B cell (primary cell): ENCODE measurements at regions not wholly inside any gene's neighbourhood (a gene's known extent, or its start where the extent isn't known, plus 50 kb on each side); places are given as distances from the start of the nearest gene placed in this dataset.

Source experiments
- ATAC-seq: fragments of 200-7000 bp; cut with Tn5 transposase; one replicate; pipeline ENCODE4 v1.10.0; 2021; ENCODE audit warnings: low read depth, mild to moderate bottlenecking, moderate number of reproducible peaks, moderate library complexity
- CTCF ChIA-PET: fragments of 350-600 bp; sonication (Branson Sonifier 250); formaldehyde crosslinking; loops from one replicate; lab custom pipeline; 2021; ENCODE audit warnings: antibody characterized with exemption, inconsistent platforms; lab: Charles Lee
- POLR2A ChIA-PET: fragments of 350-600 bp; sonication (Branson Sonifier 250); formaldehyde crosslinking; loops from one replicate; lab custom pipeline; 2021; ENCODE audit warnings: antibody characterized with exemption; lab: Charles Lee
- DNase-seq: peaks from one replicate; pipeline ENCODE4 v3.0.0; 2013
- H2AFZ ChIP-seq: 2 replicates; pipeline ENCODE4 v1.6.1; 2012; ENCODE audit warnings: mild to moderate bottlenecking, low read depth, low read length; ENCODE audit not compliant: insufficient read depth, poor library complexity, severe bottlenecking
- H3K27ac ChIP-seq, 2 donors: 1 replicate in 1 of 2; 2 replicates in 1 of 2; pipeline ENCODE4 v1.5.1; 2012 to 2013; ENCODE audit warnings: low read length in 2 of 2, mild to moderate bottlenecking in 2 of 2, moderate library complexity in 1 of 2
- H3K27me3 ChIP-seq, 4 experiments: fragments of 200-600 bp in 1 of 4; sonication (generic) in 1 of 4; replicated peaks in 1 of 4; 1 replicate in 2 of 4; 2 replicates in 2 of 4; pipeline versions ENCODE4 v1.6.1 to v1.7.0; 2013 to 2016; ENCODE audit warnings: low read length in 3 of 4, mild to moderate bottlenecking in 2 of 4, mixed read lengths in 1 of 4, moderate library complexity in 1 of 4; ENCODE audit not compliant: insufficient read depth in 4 of 4, control insufficient read depth in 3 of 4; ENCODE audit errors: control extremely low read depth in 1 of 4
- H3K36me3 ChIP-seq, 2 experiments: replicated peaks in 1 of 2; 1 replicate in 1 of 2; 2 replicates in 1 of 2; pipeline versions ENCODE4 v1.6.1 to v1.7.1; 2013; ENCODE audit warnings: low read length in 1 of 2; ENCODE audit not compliant: insufficient read depth in 2 of 2, control insufficient read depth in 1 of 2; ENCODE audit errors: control extremely low read depth in 1 of 2, extremely low read depth in 1 of 2
- H3K4me1 ChIP-seq, 2 donors: fragments of 200-600 bp in 1 of 2; sonication (generic) in 1 of 2; 1 replicate in 1 of 2; 2 replicates in 1 of 2; pipeline versions ENCODE4 v1.5.1 to v1.6.1; 2013 to 2017; ENCODE audit warnings: low read length in 2 of 2; ENCODE audit not compliant: control insufficient read depth in 2 of 2, insufficient read depth in 2 of 2
- H3K4me2 ChIP-seq: replicated peaks from 2 replicates; pipeline ENCODE3; 2012; ENCODE audit warnings: mild to moderate bottlenecking, low read depth, low read length; ENCODE audit not compliant: poor library complexity, severe bottlenecking
- H3K4me3 ChIP-seq, 5 experiments: fragments of 200-600 bp in 1 of 5; sonication (generic) in 1 of 5; 1 replicate in 3 of 5; 2 replicates in 2 of 5; pipeline versions ENCODE4 v1.5.1 to v1.7.0; 2011 to 2016; ENCODE audit warnings: low read length in 4 of 5, mild to moderate bottlenecking in 4 of 5, low read depth in 2 of 5, control low read depth in 1 of 5, moderate library complexity in 1 of 5; ENCODE audit not compliant: insufficient read depth in 1 of 5; ENCODE audit errors: control extremely low read depth in 1 of 5, extremely low read depth in 1 of 5
- H3K79me2 ChIP-seq: fragments of 200-600 bp; sonication (generic); one replicate; pipeline ENCODE4 v1.6.0; 2016; ENCODE audit warnings: low read length; ENCODE audit not compliant: control insufficient read depth, insufficient read depth
- H3K9ac ChIP-seq: fragments of 200-600 bp; sonication (generic); 2 replicates; pipeline ENCODE4 v1.6.1; 2017; ENCODE audit warnings: mild to moderate bottlenecking, low read length, moderate library complexity
- H3K9me3 ChIP-seq, 3 donors: one replicate each; pipeline versions ENCODE4 v1.6.1 to v1.7.1; 2013; ENCODE audit warnings: low read length in 2 of 3; ENCODE audit not compliant: control insufficient read depth in 2 of 3, insufficient read depth in 1 of 3; ENCODE audit errors: control extremely low read depth in 1 of 3
- H4K20me1 ChIP-seq: 2 replicates; pipeline ENCODE4 v1.6.0; 2012; ENCODE audit warnings: mild to moderate bottlenecking, low read length; ENCODE audit not compliant: insufficient read depth, control insufficient read depth, poor library complexity, severe bottlenecking
- H3K27ac Mint-ChIP-seq: one replicate; pipeline ENCODE4 v1.8.0; 2021; ENCODE audit warnings: mixed read lengths
- H3K27me3 Mint-ChIP-seq: one replicate; pipeline ENCODE4 v1.8.0; 2021; ENCODE audit warnings: mixed read lengths
- H3K4me1 Mint-ChIP-seq: one replicate; pipeline ENCODE4 v1.8.0; 2021; ENCODE audit warnings: mixed read lengths
- H3K4me3 Mint-ChIP-seq: one replicate; pipeline ENCODE4 v1.8.0; 2021; ENCODE audit warnings: mixed read lengths
- H3K9me3 Mint-ChIP-seq: one replicate; pipeline ENCODE4 v1.8.0; 2022; ENCODE audit warnings: mixed read lengths; ENCODE audit not compliant: insufficient read depth
- CTCF ChIP-seq: fragments of 200-600 bp; IDR thresholded peaks from one replicate; pipeline ENCODE4 v1.8.0; 2022; ENCODE audit warnings: antibody characterized with exemption, mild to moderate bottlenecking
- EZH2 ChIP-seq: IDR thresholded peaks from 2 replicates; pipeline ENCODE4 v1.6.1; 2012; ENCODE audit warnings: borderline replicate concordance, low read depth, mild to moderate bottlenecking, moderate library complexity, low read length; ENCODE audit not compliant: insufficient read depth, poor library complexity, severe bottlenecking
- WGBS: methylation state at CpG from one replicate; pipeline ENCODE4 v1.1.5; 2013; ENCODE audit warnings: missing lambda C conversion rate; ENCODE audit not compliant: insufficient coverage; 5-methylcytosine and 5-hydroxymethylcytosine counted together
- intact Hi-C: fragments of 100-400 bp; cut with micrococcal nuclease; formaldehyde crosslinking; loops from one replicate; pipeline ENCODE4 v1.10.0; 2022

GRCh38 chr1:208595236-208595635 lies 351.1 kb upstream of the PLXNA2 start:
- H3K9me3 Mint-ChIP-seq, result no peaks in the 10 kb centered on the region
- no peaks in the 10 kb centered on the region for H3K27me3 Mint-ChIP-seq
- ChIA-PET POLR2A (no interaction called here), CTCF (no interaction called here)
- no peaks in the 10 kb centered on the region for H3K36me3 ChIP-seq
- no peak for DNase-seq
- ATAC-seq, result no peak
- no peaks in the 10 kb centered on the region for H3K4me1 Mint-ChIP-seq
- no peak for TF ChIP-seq CTCF
- no CpG with 5 or more reads among the region's 3 CpGs for WGBS
- no peaks in the 10 kb centered on the region for H3K9me3 ChIP-seq
- H3K27me3 ChIP-seq, result no peaks in the 10 kb centered on the region
- no peak overlapping the region for H3K4me2 ChIP-seq
- H3K4me3 Mint-ChIP-seq, result no peak overlapping the region
- intact Hi-C loops, result no loop called here
- no peak overlapping the region for H3K4me3 ChIP-seq
- no peak overlapping the region for H3K27ac Mint-ChIP-seq
- H3K4me1 ChIP-seq, result no peaks in the 10 kb centered on the region
- no peaks in the 10 kb centered on the region for H3K79me2 ChIP-seq
- H3K27ac ChIP-seq, result no peak overlapping the region
- H2AFZ ChIP-seq, result no peak overlapping the region
- H3K9ac ChIP-seq, result no peak overlapping the region
- H4K20me1 ChIP-seq, result no peaks in the 10 kb centered on the region

GRCh38 chr1:208595745-208596144 lies 351.6 kb upstream of the PLXNA2 start:
- Mint-ChIP-seq H3K4me3 (no peak overlapping the region), H3K27ac (no peak overlapping the region)
- no peak for DNase-seq

More at GRCh38 chr1:208595745-208596144, 351.6 kb upstream of the PLXNA2 start:
- ChIA-PET CTCF (no interaction called here), POLR2A (no interaction called here)
- H3K27me3 Mint-ChIP-seq, result no peaks in the 10 kb centered on the region
- Histone ChIP-seq H3K27me3 (no peaks in the 10 kb centered on the region), H3K9me3 (no peaks in the 10 kb centered on the region), H4K20me1 (no peaks in the 10 kb centered on the region), H3K79me2 (no peaks in the 10 kb centered on the region), H2AFZ (no peak overlapping the region), H3K36me3 (no peaks in the 10 kb centered on the region), H3K9ac (no peak overlapping the region), H3K4me3 (no peak overlapping the region), H3K27ac (no peak overlapping the region), H3K4me1 (no peaks in the 10 kb centered on the region), H3K4me2 (no peak overlapping the region)
- no peaks in the 10 kb centered on the region for H3K4me1 Mint-ChIP-seq
- TF ChIP-seq EZH2 (no peak), CTCF (no peak)
- H3K9me3 Mint-ChIP-seq, result no peaks in the 10 kb centered on the region
- intact Hi-C loops, result no loop called here
- no peak for ATAC-seq
- 91% methylated on average over 4 of the region's 4 CpGs for WGBS
